ENCODE measurements at regions not wholly inside any gene's neighbourhood (a gene's known extent, or its start where the extent isn't known, plus 50 kb on each side); places are given as distances from the start of the nearest gene placed in this dataset.
"Not testable (repeated sequence)": the region's sequence is repeated elsewhere in the genome, so short reads cannot be mapped to it uniquely, and the experiment has no call there.

- DNase-seq (ENCODE audit: low spot score) = no peak
Measured at GRCh38 chr14:88929656-88930436, 105.4 kb downstream of the TTC8 start.

GRCh38 chr14:88931321-88932110, 107.1 kb downstream of the TTC8 start:
- no peak for DNase-seq (ENCODE audit: low spot score)

GRCh38 chr14:88933191-88933590, 108.7 kb downstream of the TTC8 start:
- DNase-seq (ENCODE audit: low spot score) = no peak

GRCh38 chr14:88934351-88934806, 109.9 kb downstream of the TTC8 start:
- DNase-seq (ENCODE audit: low spot score) = peak; percentile 64

GRCh38 chr14:88935083-88935482, 110.6 kb downstream of the TTC8 start:
- DNase-seq (ENCODE audit: low spot score) = no peak

- DNase-seq (ENCODE audit: low spot score) = no peak
Measured at GRCh38 chr14:88937706-88938105, 113.3 kb downstream of the TTC8 start.

- DNase-seq (ENCODE audit: low spot score) = no peak
Measured at GRCh38 chr14:88940671-88941070, 116.2 kb downstream of the TTC8 start.

- DNase-seq (ENCODE audit: low spot score) = no peak
Measured at GRCh38 chr14:88941414-88941813, 117.0 kb downstream of the TTC8 start.

- DNase-seq (ENCODE audit: low spot score) = no peak
Measured at GRCh38 chr14:88947646-88948598, 123.5 kb downstream of the TTC8 start.

GRCh38 chr14:88950069-88950468, 125.6 kb downstream of the TTC8 start:
- no peak for DNase-seq (ENCODE audit: low spot score)

GRCh38 chr14:88951370-88951769, 126.9 kb downstream of the TTC8 start:
- no peak for DNase-seq (ENCODE audit: low spot score)

- DNase-seq (ENCODE audit: low spot score) = no peak
Measured at GRCh38 chr14:88952901-88953300, 128.4 kb downstream of the TTC8 start.

GRCh38 chr14:88955455-88955854, 131.0 kb downstream of the TTC8 start:
- DNase-seq (ENCODE audit: low spot score) = no peak

- no peak for DNase-seq (ENCODE audit: low spot score)
Measured at GRCh38 chr14:88960496-88960895, 136.0 kb downstream of the TTC8 start.

- DNase-seq (ENCODE audit: low spot score) = no peak
Measured at GRCh38 chr14:88961214-88961613, 136.8 kb downstream of the TTC8 start.

- DNase-seq (ENCODE audit: low spot score) = no peak
Measured at GRCh38 chr14:88962356-88962755, 137.9 kb downstream of the TTC8 start.

- DNase-seq (ENCODE audit: low spot score) = no peak
Measured at GRCh38 chr14:88967299-88967698, 142.8 kb downstream of the TTC8 start.

- no peak for DNase-seq (ENCODE audit: low spot score)
Measured at GRCh38 chr14:88975043-88975830, 150.8 kb downstream of the TTC8 start.

GRCh38 chr14:88975926-88976325, 151.5 kb downstream of the TTC8 start:
- no peak for DNase-seq (ENCODE audit: low spot score)

GRCh38 chr14:88980907-88981306, 156.5 kb downstream of the TTC8 start:
- not testable (repeated sequence) for DNase-seq (ENCODE audit: low spot score)

GRCh38 chr14:88981948-88982347, 157.5 kb downstream of the TTC8 start:
- DNase-seq (ENCODE audit: low spot score) = no peak
